Hepatocyte (in vitro differentiated cells): ENCODE measurements at regions not wholly inside any gene's neighbourhood (a gene's known extent, or its start where the extent isn't known, plus 50 kb on each side); places are given as distances from the start of the nearest gene placed in this dataset.

Experiments
- DNase-seq: peaks from one replicate; pipeline ENCODE4 v3.0.0-alpha.2; 2016; ENCODE audit warnings: low spot score
- H2AFZ ChIP-seq: fragments of 200-600 bp; sonication (generic); 2 replicates; pipeline ENCODE4 v1.6.0; 2016; ENCODE audit warnings: antibody characterized with exemption, mild to moderate bottlenecking
- H3K27ac ChIP-seq: fragments of 200-600 bp; sonication (generic); 2 replicates; pipeline ENCODE4 v1.5.1; 2016; ENCODE audit warnings: mild to moderate bottlenecking
- H3K27me3 ChIP-seq: fragments of 200-600 bp; sonication (generic); 2 replicates; pipeline ENCODE4 v1.6.1; 2016
- H3K36me3 ChIP-seq: fragments of 200-600 bp; sonication (generic); replicated peaks from 2 replicates; pipeline ENCODE4 v1.5.1; 2016; ENCODE audit warnings: low read depth; ENCODE audit not compliant: insufficient read depth
- H3K4me1 ChIP-seq: fragments of 200-600 bp; sonication (generic); 2 replicates; pipeline ENCODE4 v1.5.1; 2016; ENCODE audit warnings: mild to moderate bottlenecking, moderate library complexity; ENCODE audit not compliant: insufficient read depth
- H3K4me2 ChIP-seq: fragments of 200-600 bp; sonication (generic); 2 replicates; pipeline ENCODE4 v1.6.0; 2016
- H3K4me3 ChIP-seq: fragments of 200-600 bp; sonication (generic); 2 replicates; pipeline ENCODE4 v1.5.1; 2016; ENCODE audit warnings: mild to moderate bottlenecking
- H3K79me2 ChIP-seq: fragments of 200-600 bp; sonication (generic); 2 replicates; pipeline ENCODE4 v1.6.0; 2017; ENCODE audit warnings: mild to moderate bottlenecking
- H3K9me2 ChIP-seq: fragments of 200-600 bp; sonication (generic); replicated peaks from 2 replicates; pipeline ENCODE4 v1.6.0; 2017; ENCODE audit warnings: mild to moderate bottlenecking; ENCODE audit not compliant: insufficient read depth
- H3K9me3 ChIP-seq: fragments of 200-600 bp; sonication (generic); 2 replicates; pipeline ENCODE4 v1.5.1; 2016; ENCODE audit warnings: low read depth, mild to moderate bottlenecking
- H4K20me1 ChIP-seq: fragments of 200-600 bp; sonication (generic); 2 replicates; pipeline ENCODE4 v1.6.0; 2016; ENCODE audit warnings: mild to moderate bottlenecking; ENCODE audit not compliant: insufficient read depth, poor library complexity, severe bottlenecking
- CTCF ChIP-seq: fragments of 200-600 bp; sonication (generic); IDR thresholded peaks from 2 replicates; pipeline ENCODE4 v1.5.1; 2016; ENCODE audit warnings: antibody characterized with exemption, mild to moderate bottlenecking; ENCODE audit not compliant: poor library complexity
- EZH2 ChIP-seq: fragments of 200-600 bp; sonication (generic); IDR thresholded peaks from 2 replicates; pipeline ENCODE4 v1.6.1; 2016; ENCODE audit warnings: antibody characterized with exemption, mild to moderate bottlenecking, borderline replicate concordance
- EZH2phosphoT487 ChIP-seq: fragments of 200-600 bp; sonication (generic); IDR thresholded peaks from one replicate; pipeline ENCODE4 v1.6.1; 2018; ENCODE audit warnings: antibody characterized with exemption, mild to moderate bottlenecking, low read depth, moderate library complexity; ENCODE audit not compliant: unreplicated experiment, severe bottlenecking
- WGBS: methylation state at CpG from one replicate; pipeline ENCODE4 v1.1.6; 2016; ENCODE audit warnings: low lambda C conversion rate; ENCODE audit errors: missing lambda C conversion rate; 5-methylcytosine and 5-hydroxymethylcytosine counted together

DNA sequence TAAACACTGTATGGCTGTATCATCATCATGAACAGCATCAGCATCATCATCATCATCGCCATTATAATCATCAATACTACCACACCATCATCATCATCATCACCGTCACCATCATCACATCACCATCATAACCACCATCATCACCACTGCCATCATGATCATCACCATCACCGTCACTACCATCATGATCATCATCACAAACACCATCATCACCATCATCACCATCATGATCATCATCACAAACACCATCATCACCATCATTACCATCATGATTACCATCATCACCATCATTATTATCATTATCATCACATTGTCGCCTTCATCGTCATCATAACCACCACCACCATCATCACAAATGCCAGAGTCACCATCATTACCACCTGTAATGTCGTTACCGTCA lies 1196.9 kb downstream of the NLGN4X start:
- Histone ChIP-seq H3K9me3 (no peaks in the 10 kb centered on the region), H3K79me2 (no peaks in the 10 kb centered on the region), H4K20me1 (no peaks in the 10 kb centered on the region), H3K27me3 (no peaks in the 10 kb centered on the region), H3K4me2 (no peak overlapping the region), H3K4me3 (no peak overlapping the region), H3K4me1 (no peaks in the 10 kb centered on the region), H2AFZ (no peak overlapping the region), H3K36me3 (no peaks in the 10 kb centered on the region), H3K9me2 (no peaks in the 10 kb centered on the region), H3K27ac (no peak overlapping the region)
- no peak for DNase-seq
- WGBS = 90% methylated on average over 7 of the region's 7 CpGs
- TF ChIP-seq EZH2 (no peak), EZH2phosphoT487 (no peak), CTCF (no peak)

GRCh38 chrX:5015451-5015850 lies 1213.2 kb downstream of the NLGN4X start:
- H3K79me2 ChIP-seq = no peaks in the 10 kb centered on the region
- WGBS = 87% methylated on average over 2 of the region's 2 CpGs
- H3K4me2 ChIP-seq = no peak overlapping the region
- H3K9me2 ChIP-seq = no peaks in the 10 kb centered on the region
- no peaks in the 10 kb centered on the region for H3K4me1 ChIP-seq
- no peaks in the 10 kb centered on the region for H3K27me3 ChIP-seq
- no peak overlapping the region for H2AFZ ChIP-seq
- H3K36me3 ChIP-seq = no peaks in the 10 kb centered on the region
- TF ChIP-seq EZH2 = no peak
- no peak for TF ChIP-seq CTCF
- no peak for TF ChIP-seq EZH2phosphoT487
- DNase-seq = no peak
- no peak overlapping the region for H3K4me3 ChIP-seq
- H4K20me1 ChIP-seq = no peaks in the 10 kb centered on the region
- no peaks in the 10 kb centered on the region for H3K9me3 ChIP-seq
- no peak overlapping the region for H3K27ac ChIP-seq

GRCh38 chrX:4994855-4995254 lies 1233.8 kb downstream of the NLGN4X start:
- 76% methylated on average over 1 of the region's 1 CpG for WGBS
- Histone ChIP-seq H4K20me1 (no peaks in the 10 kb centered on the region), H3K4me2 (no peak overlapping the region), H3K9me2 (no peaks in the 10 kb centered on the region), H3K79me2 (no peaks in the 10 kb centered on the region), H3K4me3 (no peak overlapping the region), H3K27ac (no peak overlapping the region), H2AFZ (no peak overlapping the region), H3K36me3 (no peaks in the 10 kb centered on the region), H3K4me1 (no peaks in the 10 kb centered on the region), H3K27me3 (no peaks in the 10 kb centered on the region), H3K9me3 (no peaks in the 10 kb centered on the region)
- no peak for DNase-seq
- no peak for TF ChIP-seq CTCF
- TF ChIP-seq EZH2phosphoT487 = no peak
- TF ChIP-seq EZH2 = no peak

DNA sequence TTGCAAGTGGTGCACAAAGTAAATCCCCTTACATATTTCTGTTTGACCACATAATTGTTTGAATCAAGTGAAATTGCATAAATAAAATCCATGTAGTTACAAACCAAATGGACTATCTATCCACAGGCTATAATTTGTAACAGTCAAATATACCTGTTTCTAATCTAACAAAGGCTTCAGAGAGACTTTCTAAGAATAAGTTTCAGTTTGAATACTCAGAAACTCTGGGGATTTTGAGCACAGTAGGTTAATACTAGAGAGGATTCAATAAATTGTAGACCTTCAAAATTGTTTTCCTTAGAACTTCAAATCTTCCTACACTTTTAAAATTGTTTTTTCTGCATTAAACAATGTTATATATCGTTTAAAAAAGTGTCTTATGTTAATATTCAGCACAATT lies 1250.1 kb downstream of the NLGN4X start:
- no peak overlapping the region for H3K27ac ChIP-seq
- DNase-seq = no peak
- H2AFZ ChIP-seq = no peak overlapping the region
- TF ChIP-seq EZH2 (no peak), CTCF (no peak), EZH2phosphoT487 (no peak)
- H3K27me3 ChIP-seq = no peaks in the 10 kb centered on the region
- no peaks in the 10 kb centered on the region for H3K4me1 ChIP-seq
- H3K36me3 ChIP-seq = no peaks in the 10 kb centered on the region
- H3K4me3 ChIP-seq = no peak overlapping the region
- H3K79me2 ChIP-seq = no peaks in the 10 kb centered on the region
- H3K9me2 ChIP-seq = no peaks in the 10 kb centered on the region
- H3K9me3 ChIP-seq = no peaks in the 10 kb centered on the region
- WGBS = 67% methylated on average over 1 of the region's 1 CpG
- no peak overlapping the region for H3K4me2 ChIP-seq
- no peaks in the 10 kb centered on the region for H4K20me1 ChIP-seq
